Ovary (tissue), 7 donors: ENCODE measurements at regions not wholly inside any gene's neighbourhood (a gene's known extent, or its start where the extent isn't known, plus 50 kb on each side); places are given as distances from the start of the nearest gene placed in this dataset.
A peak's percentile ranks its signal among the peaks of the same experiment; 100 is the strongest.

Experiments used
- DNase-seq, 5 donors: peaks; one replicate each; pipeline ENCODE4 v3.0.0-alpha.2; 2019 to 2020
- H3K27ac ChIP-seq, 2 donors: fragments of 200-600 bp; one replicate each; pipeline versions ENCODE4 v1.5.1 to v1.8.0; 2019 to 2022
- H3K27me3 ChIP-seq: fragments of 200-600 bp; one replicate; pipeline ENCODE4 v1.8.0; 2022
- H3K36me3 ChIP-seq: fragments of 200-600 bp; sonication (generic); one replicate; pipeline ENCODE4 v1.5.1; 2019
- H3K4me1 ChIP-seq: one replicate; pipeline ENCODE4 v1.8.1; 2013; ENCODE audit warnings: mild to moderate bottlenecking, moderate library complexity; ENCODE audit not compliant: insufficient read depth
- H3K4me3 ChIP-seq: fragments of 200-600 bp; sonication (generic); one replicate; pipeline ENCODE4 v1.5.1; 2017
- H3K9me3 ChIP-seq, 2 donors: fragments of 200-600 bp in 1 of 2; sonication (generic) in 1 of 2; one replicate each; pipeline versions ENCODE4 v1.5.1 to v1.8.1; 2013 to 2019; ENCODE audit warnings: mild to moderate bottlenecking in 1 of 2, moderate library complexity in 1 of 2
- EP300 ChIP-seq: sonication (generic); formaldehyde crosslinking; IDR thresholded peaks from one replicate; pipeline ENCODE4 v1.6.1; 2017; ENCODE audit warnings: antibody characterized with exemption
- POLR2A ChIP-seq: fragments of 450-650 bp; IDR thresholded peaks from one replicate; pipeline ENCODE4 v1.6.1; 2017; ENCODE audit warnings: antibody characterized with exemption, mild to moderate bottlenecking, moderate library complexity
- WGBS, 3 donors: extraction: QIAGEN DNeasy Blood & Tissue Kit in 1 of 3; methylation state at CpG; one replicate each; pipeline versions ENCODE4 v1.1.5 to v1.1.7; 2013 to 2017; 5-methylcytosine and 5-hydroxymethylcytosine counted together
- intact Hi-C, 4 donors: fragments of 100-400 bp; cut with DNase I; formaldehyde crosslinking; loops; one replicate each; pipeline versions ENCODE4 v1.11.0 to v1.15.1; 2022 to 2023
- TF ChIP-seq, protein P1 (sequence below), 3 donors: fragments of 450-650 bp in 2 of 3; fragments of 200-600 bp in 1 of 3; IDR thresholded peaks; one replicate each; pipeline versions ENCODE4 v1.5.1 to v1.8.0; 2016 to 2022; ENCODE audit warnings: antibody characterized with exemption in 3 of 3, mild to moderate bottlenecking in 1 of 3
- donor health status: DM: no; HTN: no; CAD: no; lungs with moderate emphysema.
- donor health status: DM: no; HTN: no; CAD: no.
- donor health status: Bipolar disorder and iron deficiency.
- donor health status: DM: no; HTN: no; CAD: no.
- donor health status: DM: yes; HTN: yes; CAD: no.

DNA sequence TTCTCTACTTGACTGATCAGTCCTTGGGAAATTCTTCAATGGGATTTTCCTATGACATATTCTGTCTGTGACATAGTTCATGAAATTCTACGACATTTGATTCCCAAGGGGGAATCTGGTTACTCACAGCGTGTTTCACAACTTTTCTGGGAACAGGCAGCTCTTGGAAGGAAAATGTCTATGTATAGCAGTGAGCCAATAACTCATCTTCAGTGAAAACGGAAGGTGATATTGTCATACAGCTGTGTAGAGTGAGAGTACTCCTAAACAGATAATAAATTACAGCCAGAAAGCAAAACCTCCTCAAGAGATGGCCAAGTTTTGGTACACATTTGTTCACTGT lies 91.4 kb downstream of the C9orf152 start:
- Histone ChIP-seq H3K36me3 (no peaks in the 10 kb centered on the region), H3K27me3 (no peaks in the 10 kb centered on the region), H3K4me3 (no peak overlapping the region), H3K27ac (no peak overlapping the region), H3K9me3 (no peaks in the 10 kb centered on the region), H3K4me1 (peaks cover 6% of the 10 kb centered on the region)
- intact Hi-C loops = no loop called here
- TF ChIP-seq EP300 (peak; percentile 74), POLR2A (no peak)
- TF ChIP-seq, protein P1, sequence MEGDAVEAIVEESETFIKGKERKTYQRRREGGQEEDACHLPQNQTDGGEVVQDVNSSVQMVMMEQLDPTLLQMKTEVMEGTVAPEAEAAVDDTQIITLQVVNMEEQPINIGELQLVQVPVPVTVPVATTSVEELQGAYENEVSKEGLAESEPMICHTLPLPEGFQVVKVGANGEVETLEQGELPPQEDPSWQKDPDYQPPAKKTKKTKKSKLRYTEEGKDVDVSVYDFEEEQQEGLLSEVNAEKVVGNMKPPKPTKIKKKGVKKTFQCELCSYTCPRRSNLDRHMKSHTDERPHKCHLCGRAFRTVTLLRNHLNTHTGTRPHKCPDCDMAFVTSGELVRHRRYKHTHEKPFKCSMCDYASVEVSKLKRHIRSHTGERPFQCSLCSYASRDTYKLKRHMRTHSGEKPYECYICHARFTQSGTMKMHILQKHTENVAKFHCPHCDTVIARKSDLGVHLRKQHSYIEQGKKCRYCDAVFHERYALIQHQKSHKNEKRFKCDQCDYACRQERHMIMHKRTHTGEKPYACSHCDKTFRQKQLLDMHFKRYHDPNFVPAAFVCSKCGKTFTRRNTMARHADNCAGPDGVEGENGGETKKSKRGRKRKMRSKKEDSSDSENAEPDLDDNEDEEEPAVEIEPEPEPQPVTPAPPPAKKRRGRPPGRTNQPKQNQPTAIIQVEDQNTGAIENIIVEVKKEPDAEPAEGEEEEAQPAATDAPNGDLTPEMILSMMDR (IDR thresholded peaks at IDR 0.05) = no peak
- WGBS, 3 donors = 52 to 76% (median 54%) methylated on average over 3 of the region's 3 CpGs
- no peak for DNase-seq

DNA sequence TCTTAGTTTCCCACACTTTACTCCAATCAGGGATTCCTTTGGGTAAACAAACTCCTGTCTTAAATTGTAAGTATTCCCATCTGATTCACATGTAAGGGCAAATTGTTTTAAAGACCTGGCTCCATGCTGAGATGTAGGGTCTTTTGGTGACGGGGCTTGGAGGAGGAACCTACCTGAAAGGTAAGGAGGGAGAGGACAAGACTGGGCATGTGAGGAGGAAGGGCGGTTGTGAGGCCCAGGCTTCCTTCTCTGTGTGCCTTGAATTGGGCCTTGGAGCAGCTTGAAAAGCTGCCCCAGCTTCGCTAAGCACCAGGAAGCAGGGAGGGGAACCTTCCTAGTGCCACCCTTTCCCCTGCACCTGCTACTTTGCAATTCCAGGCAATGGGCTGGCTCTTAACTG lies 86.8 kb downstream of the C9orf152 start:
- TF ChIP-seq EP300 = no peak
- H3K27me3 ChIP-seq = no peaks in the 10 kb centered on the region
- H3K4me3 ChIP-seq = no peak overlapping the region
- no peaks in the 10 kb centered on the region for H3K9me3 ChIP-seq
- intact Hi-C loops = no loop called here
- 94 to 96% (median 96%) methylated on average over 3 of the region's 3 CpGs for WGBS, 3 donors
- peaks cover 10% of the 10 kb centered on the region for H3K4me1 ChIP-seq
- no peak for DNase-seq
- no peaks in the 10 kb centered on the region for H3K36me3 ChIP-seq
- no peak overlapping the region for H3K27ac ChIP-seq

DNA sequence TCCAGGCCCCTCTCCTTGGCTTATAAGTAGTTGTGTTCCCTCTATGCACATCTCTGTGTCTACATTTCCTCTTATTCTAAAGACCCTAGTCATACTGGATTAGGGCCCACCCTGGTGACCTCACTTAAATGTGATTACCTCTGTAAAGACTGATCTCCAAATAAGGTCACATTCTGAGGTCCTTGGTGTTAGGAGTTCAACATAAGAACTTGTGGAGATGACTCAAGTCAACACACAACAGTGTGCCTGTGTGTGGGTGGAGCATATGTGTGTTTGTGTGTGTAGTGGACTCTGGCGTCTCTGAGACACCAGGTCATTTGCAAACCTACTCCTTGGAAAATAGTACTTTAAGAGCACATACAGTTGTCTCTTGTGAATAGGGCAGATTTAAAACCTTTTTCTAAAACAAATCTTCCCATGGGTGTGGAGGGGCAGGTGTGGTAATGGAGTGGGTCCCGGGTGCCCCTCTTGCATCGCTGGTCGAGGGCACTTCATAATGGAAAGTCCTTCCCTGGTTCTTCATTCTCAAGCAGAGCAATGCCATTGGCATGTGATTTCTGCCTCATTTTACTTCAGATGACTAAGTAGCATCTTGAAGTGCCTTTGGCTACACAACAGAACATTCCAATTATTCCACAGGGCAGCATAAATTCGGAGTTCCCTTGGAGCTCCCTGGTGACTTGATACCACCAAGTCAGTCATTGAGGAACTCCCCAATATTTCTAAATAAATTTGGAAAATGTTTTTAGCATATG lies 84.4 kb downstream of the C9orf152 start:
- WGBS, 3 donors = 83 to 88% (median 85%) methylated on average over 5 of the region's 5 CpGs
- H3K4me1 ChIP-seq = peaks cover 26% of the 10 kb centered on the region

DNA sequence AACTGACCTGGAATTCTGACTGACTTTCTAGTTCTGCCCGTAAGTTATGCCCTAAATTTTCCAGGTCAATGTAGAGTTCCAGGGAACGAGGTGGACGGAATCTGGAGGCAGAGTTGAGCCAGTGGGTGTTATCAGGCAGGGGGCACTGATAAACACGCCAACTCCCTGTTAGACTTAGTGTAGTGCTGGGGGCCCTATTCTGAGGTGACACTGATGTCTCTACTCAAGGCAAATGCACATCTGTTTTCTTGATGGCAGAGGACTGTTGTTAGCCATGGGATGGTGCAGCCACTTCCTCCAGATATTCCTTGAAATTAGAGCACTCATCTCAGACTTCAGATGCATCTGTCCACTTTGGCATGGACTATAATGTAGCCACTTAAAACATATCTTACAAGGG lies 83.5 kb downstream of the C9orf152 start:
- Histone ChIP-seq H3K9me3 (no peaks in the 10 kb centered on the region), H3K4me1 (peaks cover 29% of the 10 kb centered on the region), H3K27me3 (no peaks in the 10 kb centered on the region), H3K27ac (peak overlapping the region in 1 of 2 donors; percentile 81), H3K4me3 (no peak overlapping the region), H3K36me3 (no peaks in the 10 kb centered on the region)
- intact Hi-C loops = no loop called here
- 76 to 86% (median 84%) methylated on average over 4 of the region's 4 CpGs for WGBS, 3 donors
- no peak for DNase-seq
- TF ChIP-seq EP300 = no peak
- TF ChIP-seq, protein P1 (IDR thresholded peaks at IDR 0.05) = no peak
- TF ChIP-seq POLR2A = no peak

More for the DNA sequence above, 84.4 kb downstream of the C9orf152 start:
- Histone ChIP-seq H3K4me3 (no peak overlapping the region), H3K9me3 (no peaks in the 10 kb centered on the region), H3K27ac (no peak overlapping the region), H3K36me3 (no peaks in the 10 kb centered on the region), H3K27me3 (no peaks in the 10 kb centered on the region)
- DNase-seq = no peak
- intact Hi-C loops = no loop called here
- TF ChIP-seq EP300 (no peak), POLR2A (no peak)
- TF ChIP-seq, protein P1 (IDR thresholded peaks at IDR 0.05) = no peak

DNA sequence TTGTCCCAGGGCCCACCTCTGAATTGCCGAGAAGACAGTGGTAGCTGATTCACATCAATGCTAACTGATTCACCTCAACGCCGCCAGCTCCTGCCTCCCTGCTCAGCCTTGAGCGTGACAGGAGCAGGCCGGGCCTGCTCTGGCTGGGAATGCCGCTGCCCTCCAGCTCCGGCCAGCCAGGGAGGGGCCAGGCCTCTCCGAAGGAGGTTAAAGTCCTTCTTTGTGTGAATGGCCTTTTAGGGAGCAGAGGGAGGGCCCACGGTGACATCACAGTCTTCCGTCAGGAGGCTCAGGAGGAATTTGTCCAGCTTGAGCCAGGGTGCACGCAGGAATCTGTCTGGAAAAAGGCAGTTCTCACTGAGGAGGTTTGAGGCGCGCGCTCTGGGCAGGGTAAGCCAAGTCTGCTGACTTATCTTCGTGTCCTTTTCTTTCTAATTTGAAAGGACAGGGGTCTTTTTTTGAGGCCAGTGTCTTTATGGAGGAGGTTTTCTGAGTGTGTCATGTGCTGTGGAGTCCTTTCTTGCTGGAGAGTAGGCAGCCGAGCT lies 82.7 kb downstream of the C9orf152 start:
- Histone ChIP-seq H3K36me3 (no peaks in the 10 kb centered on the region), H3K27ac (peak overlapping the region; percentile 81 to 84), H3K9me3 (no peaks in the 10 kb centered on the region), H3K4me1 (peaks cover 29% of the 10 kb centered on the region), H3K27me3 (no peaks in the 10 kb centered on the region), H3K4me3 (peak overlapping the region; percentile 17)
- WGBS, 3 donors = 2 to 7% (median 5%) methylated on average over 16 of the region's 16 CpGs
- TF ChIP-seq POLR2A (peak; percentile 49), EP300 (peak; percentile 36)
- TF ChIP-seq, protein P1 (IDR thresholded peaks at IDR 0.05) = no peak
- peak; percentile 82 to 90 (median 88) for DNase-seq
- intact Hi-C loops = no loop called here
